Thyroid gland (tissue), 4 donors: ENCODE measurements at regions not wholly inside any gene's neighbourhood (a gene's known extent, or its start where the extent isn't known, plus 50 kb on each side); places are given as distances from the start of the nearest gene placed in this dataset.
"Not testable (repeated sequence)": the region's sequence is repeated elsewhere in the genome, so short reads cannot be mapped to it uniquely, and the experiment has no call there.

Source experiments
- DNase-seq, 2 donors: peaks; one replicate each; pipeline ENCODE4 v3.0.0-alpha.2; 2019
- H3K27ac ChIP-seq, 3 donors: fragments of 200-600 bp; sonication (generic); 1 replicate in 2 of 3; 2 replicates in 1 of 3; pipeline ENCODE4 v1.5.1; 2016 to 2019; ENCODE audit warnings: mild to moderate bottlenecking in 1 of 3, moderate library complexity in 1 of 3
- H3K27me3 ChIP-seq: fragments of 200-600 bp; sonication (generic); one replicate; pipeline ENCODE4 v1.5.1; 2019
- H3K36me3 ChIP-seq, 2 donors: fragments of 200-600 bp; sonication (generic); one replicate each; pipeline ENCODE4 v1.5.1; 2016 to 2019
- H3K4me1 ChIP-seq, 2 donors: fragments of 200-600 bp; sonication (generic); one replicate each; pipeline ENCODE4 v1.5.1; 2017 to 2019
- H3K4me3 ChIP-seq, 3 donors: fragments of 200-600 bp; sonication (generic); replicated peaks in 1 of 3; 1 replicate in 2 of 3; 2 replicates in 1 of 3; pipeline ENCODE4 v1.5.1; 2016; ENCODE audit warnings: mild to moderate bottlenecking in 1 of 3
- H3K9me3 ChIP-seq: fragments of 200-600 bp; sonication (generic); one replicate; pipeline ENCODE4 v1.5.1; 2017
- POLR2A ChIP-seq, 2 donors: fragments of 450-650 bp; IDR thresholded peaks; one replicate each; pipeline ENCODE4 v1.6.1; 2017; ENCODE audit warnings: antibody characterized with exemption in 2 of 2, mild to moderate bottlenecking in 2 of 2, moderate library complexity in 1 of 2
- WGBS, 2 donors: methylation state at CpG; one replicate each; pipeline ENCODE4 v1.1.5; 2017; 5-methylcytosine and 5-hydroxymethylcytosine counted together
- intact Hi-C: fragments of 100-400 bp; cut with DNase I; formaldehyde crosslinking; loops from one replicate; pipeline ENCODE4 v1.15.1; 2023
- TF ChIP-seq, protein P1 (sequence below), 6 experiments: fragments of 200-600 bp in 3 of 6; fragments of 450-650 bp in 3 of 6; sonication (generic) in 3 of 6; IDR thresholded peaks; one replicate each; pipeline ENCODE4 v1.5.1; 2016 to 2019; ENCODE audit warnings: antibody characterized with exemption in 6 of 6, mild to moderate bottlenecking in 2 of 6, inconsistent platforms in 1 of 6, moderate library complexity in 1 of 6

DNA sequence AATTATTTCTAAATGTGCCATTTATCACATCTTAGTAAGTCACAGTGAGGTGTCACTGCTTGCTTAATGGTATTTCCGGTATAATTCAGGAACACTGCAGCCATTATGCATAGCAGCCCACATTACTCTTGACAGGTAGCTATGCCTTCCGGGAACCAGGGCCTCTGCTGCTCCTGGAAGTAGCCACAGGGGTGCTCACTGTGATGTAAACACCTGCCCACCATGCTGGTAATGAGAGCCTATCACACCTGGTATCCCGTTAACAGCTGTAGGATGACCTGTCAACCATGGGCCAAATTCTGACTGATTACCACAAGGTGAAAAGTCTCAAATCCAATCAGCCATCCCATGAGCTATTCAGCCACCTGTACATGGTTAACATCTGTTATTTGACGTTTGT, 647.0 kb upstream of the NXPH2 start:
- no peak overlapping the region for H3K4me3 ChIP-seq
- H3K9me3 ChIP-seq = no peaks in the 10 kb centered on the region
- no peak for DNase-seq
- TF ChIP-seq POLR2A (IDR thresholded peaks at IDR 0.05) = no peak
- TF ChIP-seq, protein P1, sequence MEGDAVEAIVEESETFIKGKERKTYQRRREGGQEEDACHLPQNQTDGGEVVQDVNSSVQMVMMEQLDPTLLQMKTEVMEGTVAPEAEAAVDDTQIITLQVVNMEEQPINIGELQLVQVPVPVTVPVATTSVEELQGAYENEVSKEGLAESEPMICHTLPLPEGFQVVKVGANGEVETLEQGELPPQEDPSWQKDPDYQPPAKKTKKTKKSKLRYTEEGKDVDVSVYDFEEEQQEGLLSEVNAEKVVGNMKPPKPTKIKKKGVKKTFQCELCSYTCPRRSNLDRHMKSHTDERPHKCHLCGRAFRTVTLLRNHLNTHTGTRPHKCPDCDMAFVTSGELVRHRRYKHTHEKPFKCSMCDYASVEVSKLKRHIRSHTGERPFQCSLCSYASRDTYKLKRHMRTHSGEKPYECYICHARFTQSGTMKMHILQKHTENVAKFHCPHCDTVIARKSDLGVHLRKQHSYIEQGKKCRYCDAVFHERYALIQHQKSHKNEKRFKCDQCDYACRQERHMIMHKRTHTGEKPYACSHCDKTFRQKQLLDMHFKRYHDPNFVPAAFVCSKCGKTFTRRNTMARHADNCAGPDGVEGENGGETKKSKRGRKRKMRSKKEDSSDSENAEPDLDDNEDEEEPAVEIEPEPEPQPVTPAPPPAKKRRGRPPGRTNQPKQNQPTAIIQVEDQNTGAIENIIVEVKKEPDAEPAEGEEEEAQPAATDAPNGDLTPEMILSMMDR (IDR thresholded peaks at IDR 0.05) = no peak
- no peaks in the 10 kb centered on the region for H3K4me1 ChIP-seq
- H3K27me3 ChIP-seq = no peaks in the 10 kb centered on the region
- intact Hi-C loops = no loop called here
- WGBS, 2 donors = 76 to 79% methylated on average over 4 of the region's 4 CpGs
- H3K27ac ChIP-seq = no peak overlapping the region
- no peaks in the 10 kb centered on the region for H3K36me3 ChIP-seq

DNA sequence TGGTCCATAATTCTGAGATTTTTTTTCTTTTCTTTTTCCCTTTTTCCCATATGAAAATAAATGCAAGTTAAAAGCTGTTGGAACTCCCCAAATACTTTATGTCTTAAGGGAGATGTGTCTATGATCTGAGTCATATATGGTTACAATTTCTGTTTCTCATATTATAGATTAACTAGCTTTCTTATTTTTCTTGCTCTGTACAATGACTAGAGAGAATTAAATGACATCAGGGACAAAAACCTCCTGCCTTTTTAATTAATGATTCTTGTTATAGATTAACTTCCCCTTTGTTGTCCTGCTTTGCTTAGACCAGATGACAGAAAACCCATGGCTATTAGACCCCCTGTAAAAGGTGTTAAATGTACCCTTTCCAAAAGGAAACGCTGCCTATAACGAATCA, 643.9 kb upstream of the NXPH2 start:
- no peaks in the 10 kb centered on the region for H3K27me3 ChIP-seq
- WGBS, 2 donors = 59 to 77% methylated on average over 2 of the region's 2 CpGs
- no peak overlapping the region for H3K4me3 ChIP-seq
- no peak for DNase-seq
- intact Hi-C loops = no loop called here
- H3K27ac ChIP-seq = no peak overlapping the region
- TF ChIP-seq, protein P1 (IDR thresholded peaks at IDR 0.05) = no peak
- no peak for TF ChIP-seq POLR2A (IDR thresholded peaks at IDR 0.05)
- H3K36me3 ChIP-seq = no peaks in the 10 kb centered on the region
- H3K9me3 ChIP-seq = no peaks in the 10 kb centered on the region
- no peaks in the 10 kb centered on the region for H3K4me1 ChIP-seq

DNA sequence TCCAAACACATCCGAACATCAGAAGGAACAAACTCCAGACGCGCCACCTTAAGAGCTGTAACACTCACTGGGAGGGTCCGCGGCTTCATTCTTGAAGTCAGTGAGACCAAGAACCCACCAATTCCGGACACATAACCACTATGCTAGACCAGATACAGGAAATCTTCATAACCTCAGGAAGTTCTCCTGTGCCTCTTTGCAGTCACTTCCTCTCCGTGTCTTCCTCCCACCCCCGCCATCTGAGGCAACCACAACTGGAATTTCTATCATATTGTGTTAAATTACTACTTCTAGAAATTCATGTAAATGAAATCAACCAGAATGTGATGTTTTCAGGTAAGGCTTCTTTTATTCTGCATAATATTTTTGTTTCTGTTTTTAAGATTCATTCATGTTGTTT, 631.0 kb upstream of the NXPH2 start:
- DNase-seq = no peak
- intact Hi-C loops = no loop called here
- Histone ChIP-seq H3K36me3 (no peaks in the 10 kb centered on the region), H3K4me3 (no peak overlapping the region), H3K27ac (no peak overlapping the region), H3K9me3 (no peaks in the 10 kb centered on the region), H3K27me3 (no peaks in the 10 kb centered on the region), H3K4me1 (no peaks in the 10 kb centered on the region)
- 82 to 92% methylated on average over 8 of the region's 8 CpGs for WGBS, 2 donors
- TF ChIP-seq, protein P1 (IDR thresholded peaks at IDR 0.05) = no peak
- TF ChIP-seq POLR2A (IDR thresholded peaks at IDR 0.05) = no peak

DNA sequence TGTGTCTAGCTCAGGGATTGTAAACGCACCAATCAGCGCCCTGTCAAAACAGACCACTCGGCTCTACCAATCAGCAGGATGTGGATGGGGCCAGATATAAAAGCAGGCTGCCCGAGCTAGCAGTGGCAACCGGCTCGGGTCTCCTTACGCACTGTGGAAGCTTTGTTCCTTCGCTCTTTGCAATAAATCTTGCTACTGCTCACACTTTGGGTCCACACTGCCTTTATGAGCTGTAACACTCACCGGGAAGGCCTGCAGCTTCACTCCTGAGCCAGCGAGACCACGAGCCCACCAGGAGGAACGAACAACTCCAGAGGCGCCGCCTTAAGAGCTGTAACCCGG, 630.6 kb upstream of the NXPH2 start:
- DNase-seq, H3K27ac ChIP-seq, H3K27me3 ChIP-seq, H3K9me3 ChIP-seq, H3K4me3 ChIP-seq, H3K36me3 ChIP-seq, intact Hi-C loops, H3K4me1 ChIP-seq: not testable (repeated sequence)
- 86 to 92% methylated on average over 14 to 15 of the region's 15 CpGs for WGBS, 2 donors

DNA sequence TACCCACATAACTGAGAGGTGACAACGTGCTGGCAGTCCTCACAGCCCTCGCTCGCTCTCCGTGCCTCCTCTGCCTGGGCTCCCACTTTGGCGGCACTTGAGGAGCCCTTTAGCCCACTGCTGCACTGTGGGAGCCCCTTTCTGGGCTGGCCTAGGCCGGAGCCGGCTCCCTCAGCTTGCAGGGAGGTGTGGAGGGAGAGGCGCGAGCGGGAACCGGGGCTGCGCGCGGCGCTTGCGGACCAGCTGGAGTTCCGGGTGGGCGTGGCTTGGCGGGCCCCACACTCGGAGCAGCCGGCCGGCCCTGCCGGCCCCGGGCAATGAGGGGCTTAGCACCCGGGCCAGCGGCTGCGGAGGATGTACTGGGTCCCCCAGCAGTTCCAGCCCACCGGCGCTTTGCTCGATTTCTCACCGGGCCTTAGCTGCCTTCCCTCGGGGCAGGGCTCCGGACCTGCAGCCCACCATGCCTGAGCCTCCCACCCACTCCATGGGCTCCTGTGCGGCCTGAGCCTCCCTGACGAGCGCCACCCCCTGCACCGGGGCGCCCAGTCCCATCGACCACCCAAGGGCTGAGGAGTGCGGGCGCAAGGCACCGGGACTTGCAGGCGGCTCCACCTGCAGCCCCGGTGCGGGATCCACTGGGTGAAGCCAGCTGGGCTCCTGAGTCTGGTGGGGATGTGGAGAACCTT, 630.1 kb upstream of the NXPH2 start:
- H3K36me3 ChIP-seq, H3K4me1 ChIP-seq, intact Hi-C loops, H3K27me3 ChIP-seq, H3K4me3 ChIP-seq, H3K9me3 ChIP-seq, H3K27ac ChIP-seq, DNase-seq: not testable (repeated sequence)
- WGBS, 2 donors = 87 to 94% methylated on average over 9 to 43 of the region's 45 CpGs

DNA sequence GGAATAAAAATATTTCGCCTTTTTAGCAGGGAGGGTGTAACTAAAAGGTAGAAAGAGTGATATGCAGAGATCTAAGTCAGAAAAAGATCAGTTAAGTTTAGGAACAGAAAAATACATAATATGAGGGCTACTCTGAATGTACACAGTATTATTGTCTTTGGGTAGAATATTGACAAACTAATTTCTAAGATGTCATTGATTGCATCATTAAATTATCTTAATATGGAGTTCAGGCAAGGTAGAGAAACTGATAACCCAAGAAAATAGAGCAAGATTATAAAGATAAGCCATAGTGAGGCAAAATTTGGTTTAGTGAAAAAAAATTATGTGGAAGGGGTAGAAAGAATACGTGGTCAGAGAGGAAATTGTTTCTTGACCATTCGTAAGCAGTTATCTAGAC, 629.0 kb upstream of the NXPH2 start:
- 61 to 69% methylated on average over 3 of the region's 3 CpGs for WGBS, 2 donors
- intact Hi-C loops = no loop called here
- Histone ChIP-seq H3K9me3 (no peaks in the 10 kb centered on the region), H3K4me3 (no peak overlapping the region), H3K27ac (no peak overlapping the region), H3K4me1 (no peaks in the 10 kb centered on the region), H3K36me3 (no peaks in the 10 kb centered on the region), H3K27me3 (no peaks in the 10 kb centered on the region)
- DNase-seq = no peak
- no peak for TF ChIP-seq POLR2A (IDR thresholded peaks at IDR 0.05)
- TF ChIP-seq, protein P1 (IDR thresholded peaks at IDR 0.05) = no peak
